Esophagus muscularis mucosa (tissue), 4 donors: ENCODE measurements at regions not wholly inside any gene's neighbourhood (a gene's known extent, or its start where the extent isn't known, plus 50 kb on each side); places are given as distances from the start of the nearest gene placed in this dataset.

ENCODE experiments used
- DNase-seq: peaks from one replicate; pipeline ENCODE4 v3.0.0-alpha.2; 2017; ENCODE audit errors: extremely low spot score
- H3K27ac ChIP-seq, 4 donors: fragments of 200-600 bp; sonication (generic); replicated peaks in 1 of 4; 1 replicate in 3 of 4; 2 replicates in 1 of 4; pipeline ENCODE4 v1.5.1; 2016 to 2019; ENCODE audit warnings: mild to moderate bottlenecking in 1 of 4
- H3K27me3 ChIP-seq, 4 donors: fragments of 200-600 bp; sonication (generic); one replicate each; pipeline versions ENCODE4 v1.5.1 to v1.6.0; 2016 to 2019
- H3K36me3 ChIP-seq, 4 donors: fragments of 200-600 bp; sonication (generic); one replicate each; pipeline ENCODE4 v1.5.1; 2016 to 2019
- H3K4me1 ChIP-seq, 4 donors: fragments of 200-600 bp; sonication (generic); one replicate each; pipeline ENCODE4 v1.5.1; 2016 to 2019
- H3K4me3 ChIP-seq, 4 donors: fragments of 200-600 bp; sonication (generic); 1 replicate in 2 of 4; 2 replicates in 2 of 4; pipeline ENCODE4 v1.5.1; 2016 to 2019; ENCODE audit warnings: mild to moderate bottlenecking in 4 of 4, moderate library complexity in 1 of 4
- H3K9me3 ChIP-seq, 4 donors: fragments of 200-600 bp; sonication (generic); 1 replicate in 3 of 4; 2 replicates in 1 of 4; pipeline ENCODE4 v1.5.1; 2016 to 2019
- CTCF ChIP-seq, 3 experiments: fragments of 200-600 bp in 2 of 3; fragments of 450-650 bp in 1 of 3; sonication (generic) in 2 of 3; IDR thresholded peaks; one replicate each; pipeline ENCODE4 v1.5.1; 2017 to 2019; ENCODE audit warnings: antibody characterized with exemption in 3 of 3, mild to moderate bottlenecking in 2 of 3, moderate library complexity in 1 of 3
- EP300 ChIP-seq: sonication (generic); formaldehyde crosslinking; IDR thresholded peaks from one replicate; pipeline ENCODE4 v1.6.1; 2017; ENCODE audit warnings: antibody characterized with exemption
- POLR2A ChIP-seq: fragments of 450-650 bp; IDR thresholded peaks from one replicate; pipeline ENCODE4 v1.6.1; 2017; ENCODE audit warnings: antibody characterized with exemption, moderate library complexity, mild to moderate bottlenecking, low read depth
- POLR2AphosphoS5 ChIP-seq, 2 donors: sonication (generic); formaldehyde crosslinking; IDR thresholded peaks; one replicate each; pipeline ENCODE4 v1.6.1; 2017; ENCODE audit warnings: antibody characterized with exemption in 2 of 2
- WGBS: methylation state at CpG from one replicate; pipeline ENCODE4 v1.1.5; 2018; 5-methylcytosine and 5-hydroxymethylcytosine counted together
- intact Hi-C: fragments of 100-400 bp; cut with DNase I; formaldehyde crosslinking; loops from one replicate; pipeline ENCODE4 v1.15.1; 2023

- no peak overlapping the region for H3K27ac ChIP-seq
- intact Hi-C loops = no loop called here
- TF ChIP-seq POLR2AphosphoS5 (IDR thresholded peaks at IDR 0.05) = no peak
- TF ChIP-seq POLR2A = no peak
- TF ChIP-seq EP300 = no peak
- TF ChIP-seq CTCF (IDR thresholded peaks at IDR 0.05) = no peak
- no peaks in the 10 kb centered on the region for H3K9me3 ChIP-seq
- DNase-seq = no peak
- WGBS = 95% methylated on average over 12 of the region's 12 CpGs
- H3K4me1 ChIP-seq = peaks cover 30 to 47% (median 42%) of the 10 kb centered on the region in 4 donors
- no peak overlapping the region for H3K4me3 ChIP-seq
- no peaks in the 10 kb centered on the region for H3K36me3 ChIP-seq
- H3K27me3 ChIP-seq = no peaks in the 10 kb centered on the region
These were observed 219.9 kb upstream of the CIBAR2 start for GRCh38 chr16:85332175-85332574.

- no peak for DNase-seq
- intact Hi-C loops = no loop called here
- Histone ChIP-seq H3K4me3 (no peak overlapping the region), H3K9me3 (no peaks in the 10 kb centered on the region), H3K4me1 (peaks cover 27 to 36% (median 32%) of the 10 kb centered on the region in 4 donors), H3K27ac (no peak overlapping the region), H3K36me3 (no peaks in the 10 kb centered on the region), H3K27me3 (no peaks in the 10 kb centered on the region)
- no peak for TF ChIP-seq POLR2A
- no peak for TF ChIP-seq EP300
- 98% methylated on average over 7 of the region's 9 CpGs for WGBS
These were observed 221.1 kb upstream of the CIBAR2 start for GRCh38 chr16:85333337-85333736.

GRCh38 chr16:85333744-85334640 is 221.7 kb upstream of the CIBAR2 start:
- Histone ChIP-seq H3K4me1 (peaks cover 20 to 29% (median 26%) of the 10 kb centered on the region in 4 donors), H3K27ac (no peak overlapping the region), H3K4me3 (no peak overlapping the region), H3K27me3 (no peaks in the 10 kb centered on the region), H3K9me3 (no peaks in the 10 kb centered on the region), H3K36me3 (no peaks in the 10 kb centered on the region)
- intact Hi-C loops = no loop called here
- WGBS = 90% methylated on average over 29 of the region's 29 CpGs
- no peak for TF ChIP-seq POLR2AphosphoS5 (IDR thresholded peaks at IDR 0.05)
- no peak for TF ChIP-seq CTCF (IDR thresholded peaks at IDR 0.05)
- no peak for TF ChIP-seq EP300
- no peak for TF ChIP-seq POLR2A
- DNase-seq = no peak

GRCh38 chr16:85334718-85335583 is 222.7 kb upstream of the CIBAR2 start:
- WGBS = 74% methylated on average over 25 of the region's 35 CpGs
- no peaks in the 10 kb centered on the region for H3K27me3 ChIP-seq

More at GRCh38 chr16:85334718-85335583, 222.7 kb upstream of the CIBAR2 start:
- no peak overlapping the region for H3K27ac ChIP-seq
- TF ChIP-seq POLR2A (no peak), CTCF (IDR thresholded peaks at IDR 0.05) (no peak), EP300 (no peak), POLR2AphosphoS5 (IDR thresholded peaks at IDR 0.05) (no peak)
- H3K4me3 ChIP-seq = no peak overlapping the region
- intact Hi-C loops = no loop called here
- H3K9me3 ChIP-seq = no peaks in the 10 kb centered on the region
- H3K4me1 ChIP-seq = peaks cover 10 to 19% (median 16%) of the 10 kb centered on the region in 4 donors
- no peaks in the 10 kb centered on the region for H3K36me3 ChIP-seq
- no peak for DNase-seq
